ENCODE measurements at regions not wholly inside any gene's neighbourhood (a gene's known extent, or its start where the extent isn't known, plus 50 kb on each side); places are given as distances from the start of the nearest gene placed in this dataset.

- Mint-ChIP-seq H3K36me3 (no peaks in the 10 kb centered on the region), H3K9me3 (peaks cover 7 to 9% of the 10 kb centered on the region in 2 donors), H3K4me1 (no peaks in the 10 kb centered on the region), H3K27me3 (ENCODE audit: low read depth in 2 of 2) (no peaks in the 10 kb centered on the region), H3K27ac (no peak overlapping the region), H3K4me3 (no peak overlapping the region)
- H3K36me3 ChIP-seq (ENCODE audit: control insufficient read depth, insufficient read depth, low read length): no peaks in the 10 kb centered on the region
- no peak for DNase-seq
- no peak overlapping the region for H3K4me3 ChIP-seq (ENCODE audit: low read length)
- no peaks in the 10 kb centered on the region for H3K27me3 ChIP-seq (ENCODE audit: control insufficient read depth, insufficient read depth, low read length)
- ATAC-seq: no peak
- no peaks in the 10 kb centered on the region for H3K4me1 ChIP-seq (ENCODE audit: control insufficient read depth, insufficient read depth, low read length)
- no peak for TF ChIP-seq CTCF (IDR thresholded peaks at IDR 0.05)
- H3K27ac ChIP-seq (ENCODE audit: low read length): no peak overlapping the region
- intact Hi-C loops (cut with micrococcal nuclease): no loop called here
- H3K9me3 ChIP-seq (ENCODE audit: control insufficient read depth, insufficient read depth, low read length): peaks cover 3% of the 10 kb centered on the region
- WGBS (ENCODE audit: insufficient coverage): 46% methylated on average over 1 of the region's 1 CpG
These were observed 311.5 kb upstream of the DCBLD2 start for GRCh38 chr3:99212969-99213368.

- WGBS (ENCODE audit: insufficient coverage): 100% methylated on average over 2 of the region's 2 CpGs
- Mint-ChIP-seq H3K4me1 (no peaks in the 10 kb centered on the region), H3K4me3 (no peak overlapping the region), H3K36me3 (no peaks in the 10 kb centered on the region), H3K9me3 (peaks cover 7 to 9% of the 10 kb centered on the region in 2 donors), H3K27ac (no peak overlapping the region), H3K27me3 (ENCODE audit: low read depth in 2 of 2) (no peaks in the 10 kb centered on the region)
- ATAC-seq (no peak), DNase-seq (no peak)
- H3K4me1 ChIP-seq (ENCODE audit: control insufficient read depth, insufficient read depth, low read length): no peaks in the 10 kb centered on the region
- no peaks in the 10 kb centered on the region for H3K36me3 ChIP-seq (ENCODE audit: control insufficient read depth, insufficient read depth, low read length)
- H3K9me3 ChIP-seq (ENCODE audit: control insufficient read depth, insufficient read depth, low read length): peaks cover 3% of the 10 kb centered on the region
- H3K27ac ChIP-seq (ENCODE audit: low read length): no peak overlapping the region
- TF ChIP-seq CTCF (IDR thresholded peaks at IDR 0.05): no peak
- H3K27me3 ChIP-seq (ENCODE audit: control insufficient read depth, insufficient read depth, low read length): no peaks in the 10 kb centered on the region
- intact Hi-C loops (cut with micrococcal nuclease): no loop called here
- H3K4me3 ChIP-seq (ENCODE audit: low read length): no peak overlapping the region
These were observed 309.8 kb upstream of the DCBLD2 start for GRCh38 chr3:99211309-99211708.

- no peaks in the 10 kb centered on the region for H3K9me3 ChIP-seq (ENCODE audit: control insufficient read depth, insufficient read depth, low read length)
- no peak overlapping the region for H3K27ac ChIP-seq (ENCODE audit: low read length)
- no peak for DNase-seq
- H3K4me1 ChIP-seq (ENCODE audit: control insufficient read depth, insufficient read depth, low read length): no peaks in the 10 kb centered on the region
- peaks cover 14% of the 10 kb centered on the region for H3K36me3 Mint-ChIP-seq
- H3K27me3 ChIP-seq (ENCODE audit: control insufficient read depth, insufficient read depth, low read length): no peaks in the 10 kb centered on the region
- intact Hi-C loops (cut with micrococcal nuclease): no loop called here
- no peak overlapping the region for H3K4me3 ChIP-seq (ENCODE audit: low read length)
- WGBS (ENCODE audit: insufficient coverage): 75% methylated on average over 2 of the region's 3 CpGs
- no peak overlapping the region for H3K4me3 Mint-ChIP-seq
- H3K4me1 Mint-ChIP-seq: no peaks in the 10 kb centered on the region
- no peak for ATAC-seq
- H3K27me3 Mint-ChIP-seq (ENCODE audit: low read depth in 2 of 2): no peaks in the 10 kb centered on the region
- no peaks in the 10 kb centered on the region for H3K36me3 ChIP-seq (ENCODE audit: control insufficient read depth, insufficient read depth, low read length)
- H3K27ac Mint-ChIP-seq: no peak overlapping the region
- no peak for TF ChIP-seq CTCF (IDR thresholded peaks at IDR 0.05)
- peaks cover 8 to 14% of the 10 kb centered on the region in 2 donors for H3K9me3 Mint-ChIP-seq
These were observed 297.5 kb upstream of the DCBLD2 start for GRCh38 chr3:99199021-99199420.

- no peak overlapping the region for H3K4me3 Mint-ChIP-seq
- intact Hi-C loops (cut with micrococcal nuclease): no loop called here
- H3K27ac ChIP-seq (ENCODE audit: low read length): no peak overlapping the region
These were observed 289.7 kb upstream of the DCBLD2 start for GRCh38 chr3:99191186-99191585.

More at GRCh38 chr3:99191186-99191585, 289.7 kb upstream of the DCBLD2 start:
- H3K4me3 ChIP-seq (ENCODE audit: low read length): no peak overlapping the region
- H3K27me3 ChIP-seq (ENCODE audit: control insufficient read depth, insufficient read depth, low read length): no peaks in the 10 kb centered on the region
- no peaks in the 10 kb centered on the region for H3K4me1 Mint-ChIP-seq
- no peak for ATAC-seq
- peaks cover 4% of the 10 kb centered on the region for H3K9me3 ChIP-seq (ENCODE audit: control insufficient read depth, insufficient read depth, low read length)
- no peak overlapping the region for H3K27ac Mint-ChIP-seq
- 93% methylated on average over 3 of the region's 3 CpGs for WGBS (ENCODE audit: insufficient coverage)
- H3K27me3 Mint-ChIP-seq (ENCODE audit: low read depth in 2 of 2): no peaks in the 10 kb centered on the region
- H3K9me3 Mint-ChIP-seq: peaks cover 11 to 21% of the 10 kb centered on the region in 2 donors
- no peaks in the 10 kb centered on the region for H3K36me3 Mint-ChIP-seq
- TF ChIP-seq CTCF (IDR thresholded peaks at IDR 0.05): no peak
- no peaks in the 10 kb centered on the region for H3K4me1 ChIP-seq (ENCODE audit: control insufficient read depth, insufficient read depth, low read length)
- no peak for DNase-seq
- no peaks in the 10 kb centered on the region for H3K36me3 ChIP-seq (ENCODE audit: control insufficient read depth, insufficient read depth, low read length)

All from natural killer cell (primary cell).